HepG2 (cell line): ENCODE measurements at regions not wholly inside any gene's neighbourhood (a gene's known extent, or its start where the extent isn't known, plus 50 kb on each side); places are given as distances from the start of the nearest gene placed in this dataset.
"Not testable (repeated sequence)": the region's sequence is repeated elsewhere in the genome, so short reads cannot be mapped to it uniquely, and the experiment has no call there.

Experiments used
- ATAC-seq: fragments of 200-7000 bp; cut with Tn5 transposase; 3 replicates; pipeline ENCODE4 v1.9.1; 2020; ENCODE audit warnings: mild to moderate bottlenecking, moderate library complexity
- BruUV-seq: library from RNA; stranded (reverse); fragments of 400-500 nt; replicated peaks from 2 replicates; lab custom pipeline; 2021; lab: Mats Ljungman, UMichigan
- CTCF ChIA-PET: fragments of 300-600 bp; formaldehyde crosslinking; extraction: SDS; loops from one replicate; lab custom pipeline; 2021; ENCODE audit warnings: low total read pairs, inconsistent platforms, low intra/inter-chr PET ratio; lab: Yijun Ruan, JAX
- POLR2A ChIA-PET: fragments of 350-600 bp; sonication (Branson Sonifier 250); formaldehyde crosslinking; loops from one replicate; lab custom pipeline; 2020; ENCODE audit warnings: antibody characterized with exemption, inconsistent platforms; lab: Yijun Ruan, JAX
- DNase-seq: peaks from one replicate; pipeline ENCODE4 v3.0.0-alpha.2; 2015; ENCODE audit warnings: low spot score
- FAIRE-seq: peaks from 3 replicates; lab custom pipeline; 2011; peaks lifted over from hg19 to GRCh38; lab: Jason Lieb, UNC
- H2AFZ ChIP-seq: one replicate; pipeline ENCODE4 v1.6.1; 2011; ENCODE audit warnings: low read length, inconsistent platforms
- H3K27ac ChIP-seq: fragments of 300-600 bp; 3 replicates; pipeline ENCODE4 v1.8.0; 2011; ENCODE audit warnings: mixed run types, mild to moderate bottlenecking, mixed read lengths, low read length, inconsistent platforms; ENCODE audit not compliant: insufficient read depth; ENCODE audit errors: extremely low read length
- H3K27me3 ChIP-seq, 2 experiments: fragments of 200-600 bp in 1 of 2; 2 replicates in 1 of 2; 3 replicates in 1 of 2; pipeline versions ENCODE4 v1.6.0 to v1.8.0; 2011; ENCODE audit warnings: low read length in 2 of 2, mild to moderate bottlenecking in 2 of 2, moderate library complexity in 2 of 2, inconsistent platforms in 1 of 2; ENCODE audit not compliant: insufficient read depth in 2 of 2, control insufficient read depth in 1 of 2
- H3K36me3 ChIP-seq, 2 experiments: fragments of 200-600 bp in 1 of 2; replicated peaks in 1 of 2; 2 replicates in 1 of 2; 3 replicates in 1 of 2; pipeline versions ENCODE4 v1.5.1 to v1.8.0; 2011; ENCODE audit warnings: low read length in 2 of 2, inconsistent platforms in 1 of 2; ENCODE audit not compliant: insufficient read depth in 2 of 2, control insufficient read depth in 1 of 2
- H3K4me1 ChIP-seq: 2 replicates; pipeline ENCODE4 v1.5.1; 2012; ENCODE audit warnings: low read length, inconsistent platforms; ENCODE audit not compliant: insufficient read depth
- H3K4me2 ChIP-seq: 2 replicates; pipeline ENCODE4 v1.6.0; 2011; ENCODE audit warnings: low read depth, low read length, inconsistent platforms
- H3K4me3 ChIP-seq, 3 experiments: fragments of 200-600 bp in 1 of 3; sonication (generic), shearing (Covaris generic) in 1 of 3; replicated peaks in 1 of 3; 2 replicates each; pipeline ENCODE4 v1.5.1; 2011 to 2016; ENCODE audit warnings: low read length in 3 of 3, inconsistent platforms in 2 of 3, low read depth in 2 of 3, mild to moderate bottlenecking in 2 of 3, control low read depth in 1 of 3, mixed read lengths in 1 of 3; ENCODE audit not compliant: insufficient read depth in 1 of 3
- H3K79me2 ChIP-seq: one replicate; pipeline ENCODE4 v1.6.1; 2011; ENCODE audit warnings: low read length, inconsistent platforms; ENCODE audit not compliant: insufficient read depth
- H3K9ac ChIP-seq: 2 replicates; pipeline ENCODE4 v1.6.0; 2011; ENCODE audit warnings: mild to moderate bottlenecking, low read depth, low read length, inconsistent platforms; ENCODE audit not compliant: insufficient read depth
- H3K9me3 ChIP-seq: 2 replicates; pipeline ENCODE4 v1.5.1; 2012; ENCODE audit warnings: mild to moderate bottlenecking, low read length
- H4K20me1 ChIP-seq: 2 replicates; pipeline ENCODE4 v1.6.0; 2011; ENCODE audit warnings: inconsistent platforms, mild to moderate bottlenecking, low read length, moderate library complexity; ENCODE audit not compliant: insufficient read depth
- HINFP ChIP-seq: sonication (generic); formaldehyde crosslinking; IDR thresholded peaks from 2 replicates; pipeline ENCODE4 v1.4.0; 2020; ENCODE audit warnings: low read depth, mild to moderate bottlenecking, missing genetic modification reagents
- KAT7 ChIP-seq: IDR thresholded peaks from 2 replicates; pipeline ENCODE4 v1.6.1; 2018; ENCODE audit warnings: borderline replicate concordance, missing compliant biosample characterization
- KLF13 ChIP-seq: sonication (generic); formaldehyde crosslinking; IDR thresholded peaks from 2 replicates; pipeline ENCODE4 v1.4.0; 2020; ENCODE audit warnings: mild to moderate bottlenecking, missing genetic modification reagents
- MAF1 ChIP-seq: sonication (generic); formaldehyde crosslinking; IDR thresholded peaks from 2 replicates; pipeline ENCODE4 v1.5.0; 2020; ENCODE audit warnings: missing genetic modification reagents, borderline replicate concordance
- MYNN ChIP-seq: sonication (generic); formaldehyde crosslinking; IDR thresholded peaks from 2 replicates; pipeline ENCODE4 v1.4.0; 2020; ENCODE audit warnings: mild to moderate bottlenecking, low read depth, missing genetic modification reagents
- NFYC ChIP-seq: IDR thresholded peaks from 2 replicates; pipeline ENCODE4 v1.6.1; 2016; ENCODE audit warnings: missing genetic modification reagents, missing compliant biosample characterization
- PAX8 ChIP-seq: sonication (generic); formaldehyde crosslinking; IDR thresholded peaks from 2 replicates; pipeline ENCODE4 v1.8.0; 2022; ENCODE audit warnings: mild to moderate bottlenecking, missing genetic modification reagents, borderline replicate concordance
- PLSCR1 ChIP-seq: sonication (generic); formaldehyde crosslinking; IDR thresholded peaks from 2 replicates; pipeline ENCODE4 v1.5.0; 2020; ENCODE audit warnings: missing genetic modification reagents, mild to moderate bottlenecking, borderline replicate concordance
- TEAD2 ChIP-seq: sonication (generic); formaldehyde crosslinking; IDR thresholded peaks from 2 replicates; pipeline ENCODE4 v1.9.0; 2021; ENCODE audit warnings: missing genetic modification reagents
- ZFP36 ChIP-seq: fragments of 150-350 bp; IDR thresholded peaks from 2 replicates; pipeline ENCODE4 v1.6.1; 2018; ENCODE audit warnings: borderline replicate concordance, low read length, low read depth; ENCODE audit not compliant: partially characterized antibody
- ZNF253 ChIP-seq: sonication (generic); formaldehyde crosslinking; IDR thresholded peaks from 2 replicates; pipeline ENCODE4 v1.8.0; 2022; ENCODE audit warnings: mild to moderate bottlenecking, missing genetic modification reagents, borderline replicate concordance
- ZNF781 ChIP-seq: sonication (generic); formaldehyde crosslinking; IDR thresholded peaks from 2 replicates; pipeline ENCODE4 v1.5.1; 2020; ENCODE audit warnings: borderline replicate concordance, mild to moderate bottlenecking, missing genetic modification reagents; ENCODE audit errors: not compliant biosample characterization
- WGBS: methylation state at CpG from one replicate; pipeline ENCODE4 v1.1.6; 2017; ENCODE audit warnings: low lambda C conversion rate; 5-methylcytosine and 5-hydroxymethylcytosine counted together
- in situ Hi-C: cut with HindIII; loops from 2 replicates; pipeline ENCODE4 v1.10.0; 2017; ENCODE audit warnings: low pct_unique_long_range_greater_than_20kb; ENCODE audit not compliant: extremely low pct_ligation_motif_present
- intact Hi-C: fragments of 100-400 bp; cut with micrococcal nuclease; formaldehyde crosslinking; loops from one replicate; pipeline ENCODE4 v1.10.0; 2022; ENCODE audit not compliant: unreplicated experiment

GRCh38 chr9:82431121-82431520, 442.5 kb downstream of the SPATA31D1 start:
- POLR2A ChIA-PET: no interaction called here
- no peaks in the 10 kb centered on the region for H4K20me1 ChIP-seq
- no peaks in the 10 kb centered on the region for H3K27me3 ChIP-seq
- DNase-seq (no peak), FAIRE-seq (no peak), ATAC-seq (no peak)
- no peak overlapping the region for H3K4me3 ChIP-seq
- H3K9me3 ChIP-seq: no peaks in the 10 kb centered on the region
- in situ Hi-C loops: no loop called here
- no peaks in the 10 kb centered on the region for H3K4me1 ChIP-seq
- no peak overlapping the region for H3K27ac ChIP-seq
- no peaks in the 10 kb centered on the region for H3K36me3 ChIP-seq
- TF ChIP-seq HINFP (no peak), PLSCR1 (no peak), ZNF781 (CRISPR knock-in tag) (no peak), KAT7 (CRISPR knock-in tag) (no peak), MAF1 (CRISPR knock-in tag) (no peak), ZNF253 (CRISPR knock-in tag) (no peak), KLF13 (CRISPR knock-in tag) (no peak), ZFP36 (no peak), PAX8 (CRISPR knock-in tag) (no peak), TEAD2 (CRISPR knock-in tag) (no peak), NFYC (no peak), MYNN (CRISPR knock-in tag) (no peak)
- intact Hi-C loops: no loop called here
- CTCF ChIA-PET: no interaction called here
- no peaks in the 10 kb centered on the region for H3K79me2 ChIP-seq
- H3K9ac ChIP-seq: no peak overlapping the region
- whole genome bisulfite sequencing: 40% methylated on average over 2 of the region's 18 CpGs
- H3K4me2 ChIP-seq: no peak overlapping the region
- BruUV-seq: no TSS peak
- H2AFZ ChIP-seq: no peak overlapping the region

- POLR2A ChIA-PET, intact Hi-C loops, in situ Hi-C loops, H2AFZ ChIP-seq, H3K36me3 ChIP-seq, ATAC-seq, H4K20me1 ChIP-seq, FAIRE-seq, CTCF ChIA-PET, H3K27ac ChIP-seq, DNase-seq, H3K4me1 ChIP-seq, BruUV-seq, H3K9me3 ChIP-seq, H3K4me3 ChIP-seq, H3K79me2 ChIP-seq, H3K9ac ChIP-seq, H3K4me2 ChIP-seq, H3K27me3 ChIP-seq: not testable (repeated sequence)
- 65% methylated on average over 5 of the region's 15 CpGs for WGBS
Observed at GRCh38 chr9:82433290-82433931, 444.8 kb downstream of the SPATA31D1 start.
